Stimulated activated naive B cell treated with anti-CD40 and anti-IgM and Interleukin-4, amounts not matched to agents 10 μg/mL and 1 μg/mL and 100 μg/mL, for 72 hours (primary cell): ENCODE measurements at regions not wholly inside any gene's neighbourhood (a gene's known extent, or its start where the extent isn't known, plus 50 kb on each side); places are given as distances from the start of the nearest gene placed in this dataset.
A peak's percentile ranks its signal among the peaks of the same experiment; 100 is the strongest.

Experiments
- ATAC-seq, 2 donors: fragments of 150-1000 bp; cut with Tn5 transposase; replicated peaks; 2 replicates each; pipeline ENCODE4 v1.10.0; 2021; ENCODE audit warnings: moderate library complexity in 1 of 2
- DNase-seq: peaks from one replicate; pipeline ENCODE4 v3.0.0; 2021
- H3K27ac Mint-ChIP-seq: one replicate; pipeline ENCODE4 v1.8.0; 2022; ENCODE audit warnings: mild to moderate bottlenecking, mixed read lengths
- H3K27me3 Mint-ChIP-seq, 2 donors: one replicate each; pipeline ENCODE4 v1.8.0; 2022; ENCODE audit warnings: mixed read lengths in 2 of 2
- H3K36me3 Mint-ChIP-seq, 2 donors: one replicate each; pipeline ENCODE4 v1.8.0; 2022; ENCODE audit warnings: mixed read lengths in 2 of 2, mild to moderate bottlenecking in 1 of 2
- H3K4me1 Mint-ChIP-seq, 2 donors: one replicate each; pipeline ENCODE4 v1.8.0; 2022; ENCODE audit warnings: mixed read lengths in 2 of 2, mild to moderate bottlenecking in 1 of 2
- H3K4me3 Mint-ChIP-seq, 2 donors: one replicate each; pipeline ENCODE4 v1.8.0; 2022; ENCODE audit warnings: mild to moderate bottlenecking in 2 of 2, mixed read lengths in 2 of 2, moderate library complexity in 1 of 2
- H3K9me3 Mint-ChIP-seq, 2 donors: one replicate each; pipeline ENCODE4 v1.8.0; 2022; ENCODE audit warnings: mixed read lengths in 2 of 2, mild to moderate bottlenecking in 1 of 2

- H3K4me1 Mint-ChIP-seq = peaks cover 0 to 1% of the 10 kb centered on the region in 2 donors
- H3K36me3 Mint-ChIP-seq = no peaks in the 10 kb centered on the region
- DNase-seq (no peak), ATAC-seq (no peak)
- no peak overlapping the region for H3K27ac Mint-ChIP-seq
- H3K9me3 Mint-ChIP-seq = no peaks in the 10 kb centered on the region
- peaks cover 27 to 38% of the 10 kb centered on the region in 2 donors for H3K27me3 Mint-ChIP-seq
- H3K4me3 Mint-ChIP-seq = no peak overlapping the region
Measured at GRCh38 chr16:85366031-85366763, 246.9 kb upstream of the GSE1 start.

- ATAC-seq (no peak), DNase-seq (no peak)
- H3K36me3 Mint-ChIP-seq = no peaks in the 10 kb centered on the region
- no peaks in the 10 kb centered on the region for H3K9me3 Mint-ChIP-seq
- no peak overlapping the region for H3K27ac Mint-ChIP-seq
- peaks cover 0 to 1% of the 10 kb centered on the region in 2 donors for H3K4me1 Mint-ChIP-seq
- H3K4me3 Mint-ChIP-seq = peak overlapping the region in 1 of 2 donors; percentile 5
- peaks cover 24 to 35% of the 10 kb centered on the region in 2 donors for H3K27me3 Mint-ChIP-seq
Measured at GRCh38 chr16:85367485-85367884, 245.6 kb upstream of the GSE1 start.

DNA sequence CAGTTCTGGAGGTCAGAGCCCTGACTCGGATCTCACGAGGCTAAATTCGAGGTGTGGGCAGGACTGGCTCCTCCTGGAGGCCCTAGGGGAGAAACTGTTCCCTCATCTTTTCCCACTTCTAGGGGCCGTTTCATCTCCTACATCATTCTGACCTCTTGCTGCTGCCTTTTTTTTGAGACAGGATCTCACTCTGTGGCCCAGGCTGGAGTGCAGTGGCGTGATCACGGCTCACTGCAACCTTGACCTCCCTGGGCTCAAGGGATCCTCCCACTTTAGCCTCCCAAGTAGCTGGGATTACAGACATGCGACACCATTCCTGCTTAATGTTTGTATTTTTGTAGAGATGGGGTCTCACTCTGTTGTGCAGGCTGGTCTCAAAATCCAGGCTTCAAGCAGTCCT lies 244.1 kb upstream of the GSE1 start:
- Mint-ChIP-seq H3K27ac (no peak overlapping the region), H3K4me1 (peaks cover 0 to 2% of the 10 kb centered on the region in 2 donors), H3K36me3 (no peaks in the 10 kb centered on the region), H3K27me3 (peaks cover 21 to 31% of the 10 kb centered on the region in 2 donors), H3K4me3 (no peak overlapping the region), H3K9me3 (no peaks in the 10 kb centered on the region)
- no peak for ATAC-seq
- DNase-seq = no peak

- Mint-ChIP-seq H3K27ac (no peak overlapping the region), H3K36me3 (no peaks in the 10 kb centered on the region), H3K4me3 (no peak overlapping the region), H3K9me3 (no peaks in the 10 kb centered on the region), H3K4me1 (peaks cover 0 to 2% of the 10 kb centered on the region in 2 donors), H3K27me3 (peaks cover 21 to 24% of the 10 kb centered on the region in 2 donors)
- DNase-seq (peak; percentile 18), ATAC-seq (peak; percentile 57 to 66)
Measured at GRCh38 chr16:85369741-85370528, 243.2 kb upstream of the GSE1 start.

DNA sequence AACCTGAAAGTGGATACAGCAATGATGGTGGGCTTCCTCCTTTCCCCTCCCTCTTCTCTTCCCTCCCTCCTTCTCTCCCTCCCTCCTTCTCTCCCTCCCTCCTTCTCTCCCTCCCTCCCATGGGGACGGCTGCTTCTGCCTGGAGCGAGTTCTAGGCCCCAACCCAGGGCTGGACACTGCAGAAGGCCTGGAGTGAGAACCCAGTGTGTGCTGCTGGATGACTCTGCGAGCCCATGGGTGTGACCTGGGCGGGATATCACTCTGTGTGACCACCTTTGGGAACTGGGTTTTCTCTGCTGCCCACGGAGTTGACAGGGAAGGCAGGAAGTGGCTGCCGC lies 242.6 kb upstream of the GSE1 start:
- no peaks in the 10 kb centered on the region for H3K9me3 Mint-ChIP-seq
- H3K36me3 Mint-ChIP-seq = no peaks in the 10 kb centered on the region
- H3K4me3 Mint-ChIP-seq = no peak overlapping the region
- H3K27ac Mint-ChIP-seq = no peak overlapping the region
- H3K27me3 Mint-ChIP-seq = peaks cover 21 to 24% of the 10 kb centered on the region in 2 donors
- ATAC-seq (no peak), DNase-seq (no peak)
- peaks cover 0 to 2% of the 10 kb centered on the region in 2 donors for H3K4me1 Mint-ChIP-seq

DNA sequence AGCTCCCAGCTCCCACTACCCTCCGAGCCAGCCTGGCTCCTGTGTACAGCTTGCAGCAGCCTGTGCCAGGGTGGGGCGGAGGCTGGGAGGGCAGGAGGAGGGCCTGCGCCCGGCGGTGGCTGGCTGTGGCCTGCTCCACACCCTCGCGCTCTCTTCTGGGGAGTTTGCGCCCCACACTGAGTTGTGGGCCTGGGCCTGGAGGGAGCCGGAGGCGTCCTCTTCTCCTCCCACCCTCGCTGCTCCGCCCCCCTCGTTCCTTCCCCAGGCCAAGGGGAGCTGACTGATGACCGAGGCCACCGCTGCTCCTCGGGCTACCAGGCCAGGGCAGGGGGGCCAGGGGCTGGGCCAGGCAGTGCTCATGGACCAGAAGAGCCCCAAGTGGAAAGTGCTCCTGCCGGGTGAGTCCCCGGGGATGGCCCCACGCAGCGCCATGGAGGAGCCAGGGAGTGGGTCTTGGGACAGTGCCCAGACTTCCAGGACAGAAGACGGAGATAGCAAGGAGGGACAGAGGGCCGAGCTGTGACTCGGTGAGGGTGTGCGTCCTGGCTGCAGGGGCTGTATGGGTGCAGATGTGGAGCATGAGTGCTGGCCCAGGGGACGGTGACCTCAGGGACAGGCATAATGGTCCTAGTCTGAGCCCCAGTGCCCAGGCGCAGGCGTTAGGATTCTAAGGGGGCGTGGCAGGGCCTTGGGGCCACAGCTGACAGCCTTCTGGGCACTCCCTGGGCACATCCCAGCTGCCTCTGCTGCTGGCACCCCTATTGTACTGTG lies 242.1 kb upstream of the GSE1 start:
- H3K27me3 Mint-ChIP-seq = peaks cover 21 to 23% of the 10 kb centered on the region in 2 donors
- no peaks in the 10 kb centered on the region for H3K36me3 Mint-ChIP-seq
- ATAC-seq (no peak), DNase-seq (no peak)
- no peak overlapping the region for H3K27ac Mint-ChIP-seq
- no peak overlapping the region for H3K4me3 Mint-ChIP-seq
- H3K4me1 Mint-ChIP-seq = peaks cover 0 to 2% of the 10 kb centered on the region in 2 donors
- no peaks in the 10 kb centered on the region for H3K9me3 Mint-ChIP-seq

- Mint-ChIP-seq H3K27ac (no peak overlapping the region), H3K36me3 (no peaks in the 10 kb centered on the region), H3K4me1 (peaks cover 0 to 2% of the 10 kb centered on the region in 2 donors), H3K9me3 (no peaks in the 10 kb centered on the region), H3K27me3 (peaks cover 17 to 22% of the 10 kb centered on the region in 2 donors), H3K4me3 (no peak overlapping the region)
- DNase-seq (no peak), ATAC-seq (no peak)
Measured at GRCh38 chr16:85371948-85372347, 241.2 kb upstream of the GSE1 start.

GRCh38 chr16:85372627-85373372 lies 240.3 kb upstream of the GSE1 start:
- ATAC-seq = peak; percentile 37 to 65
- Mint-ChIP-seq H3K27ac (no peak overlapping the region), H3K9me3 (no peaks in the 10 kb centered on the region), H3K4me3 (no peak overlapping the region), H3K36me3 (no peaks in the 10 kb centered on the region), H3K27me3 (peaks cover 20 to 23% of the 10 kb centered on the region in 2 donors), H3K4me1 (peaks cover 0 to 2% of the 10 kb centered on the region in 2 donors)
- DNase-seq = no peak

- Mint-ChIP-seq H3K4me3 (no peak overlapping the region), H3K27ac (no peak overlapping the region), H3K27me3 (peaks cover 26 to 30% of the 10 kb centered on the region in 2 donors), H3K9me3 (no peaks in the 10 kb centered on the region), H3K4me1 (peaks cover 0 to 2% of the 10 kb centered on the region in 2 donors), H3K36me3 (no peaks in the 10 kb centered on the region)
- ATAC-seq = no peak
- no peak for DNase-seq
Measured at GRCh38 chr16:85373741-85374570, 239.2 kb upstream of the GSE1 start.

DNA sequence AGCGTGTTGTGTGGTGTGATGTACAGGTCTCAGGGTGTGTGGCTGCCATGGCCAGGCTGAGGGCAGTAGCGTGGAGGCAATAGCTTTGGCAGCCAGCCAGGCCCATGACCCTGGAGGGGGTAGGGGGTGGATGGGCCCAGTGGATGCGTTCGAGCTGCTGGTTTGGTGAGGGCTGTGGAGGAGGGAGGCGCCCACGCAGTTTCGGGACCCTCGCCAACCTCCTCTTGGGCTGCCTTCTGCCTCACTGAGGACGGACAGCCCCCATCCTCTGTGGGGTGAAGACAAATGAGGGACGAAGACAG lies 238.6 kb upstream of the GSE1 start:
- peaks cover 0 to 2% of the 10 kb centered on the region in 2 donors for H3K4me1 Mint-ChIP-seq
- H3K27me3 Mint-ChIP-seq = peaks cover 26 to 32% of the 10 kb centered on the region in 2 donors
- DNase-seq (no peak), ATAC-seq (no peak)
- H3K36me3 Mint-ChIP-seq = no peaks in the 10 kb centered on the region
- H3K4me3 Mint-ChIP-seq = no peak overlapping the region
- H3K27ac Mint-ChIP-seq = no peak overlapping the region
- H3K9me3 Mint-ChIP-seq = no peaks in the 10 kb centered on the region

DNA sequence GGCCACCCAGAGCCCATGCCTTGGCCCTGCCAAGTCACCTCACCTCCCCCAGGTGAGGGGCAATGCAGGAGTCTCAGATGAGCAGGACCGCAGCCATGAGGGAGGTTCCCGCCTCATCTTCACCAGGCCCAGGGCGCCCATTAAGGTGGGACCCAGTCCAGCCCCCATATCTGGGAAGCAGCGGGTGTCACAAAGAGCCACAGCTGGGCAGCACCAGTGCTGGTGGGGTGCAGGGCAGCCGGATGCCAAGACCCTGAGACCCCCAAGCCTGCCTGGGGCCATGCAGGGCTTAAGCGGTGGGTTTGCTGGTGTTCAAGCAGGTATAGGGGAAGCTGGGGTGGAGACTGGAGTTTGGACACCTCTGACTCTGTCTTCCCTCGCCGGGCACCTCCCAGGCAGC lies 237.8 kb upstream of the GSE1 start:
- Mint-ChIP-seq H3K4me1 (peaks cover 0 to 2% of the 10 kb centered on the region in 2 donors), H3K27ac (no peak overlapping the region), H3K4me3 (no peak overlapping the region), H3K9me3 (no peaks in the 10 kb centered on the region), H3K36me3 (no peaks in the 10 kb centered on the region), H3K27me3 (peaks cover 32 to 35% of the 10 kb centered on the region in 2 donors)
- no peak for ATAC-seq
- DNase-seq = no peak

GRCh38 chr16:85376292-85377095 lies 236.6 kb upstream of the GSE1 start:
- peaks cover 0 to 2% of the 10 kb centered on the region in 2 donors for H3K4me1 Mint-ChIP-seq
- peaks cover 35 to 39% of the 10 kb centered on the region in 2 donors for H3K27me3 Mint-ChIP-seq
- no peak for ATAC-seq
- no peaks in the 10 kb centered on the region for H3K36me3 Mint-ChIP-seq
- H3K9me3 Mint-ChIP-seq = no peaks in the 10 kb centered on the region
- DNase-seq = no peak
- no peak overlapping the region for H3K27ac Mint-ChIP-seq
- H3K4me3 Mint-ChIP-seq = no peak overlapping the region
